ENCODE measurements at regions not wholly inside any gene's neighbourhood (a gene's known extent, or its start where the extent isn't known, plus 50 kb on each side); places are given as distances from the start of the nearest gene placed in this dataset.

- no peak for TF ChIP-seq POLR2A (IDR thresholded peaks at IDR 0.05; ENCODE audit: low read length)
- no peak for TF ChIP-seq GATA1 (IDR thresholded peaks at IDR 0.05; ENCODE audit: low read depth, low read length)
Measured at GRCh38 chr10:133022776-133023100, 65.0 kb upstream of the ADGRA1 start.
